ENCODE measurements at regions not wholly inside any gene's neighbourhood (a gene's known extent, or its start where the extent isn't known, plus 50 kb on each side); places are given as distances from the start of the nearest gene placed in this dataset.

DNA sequence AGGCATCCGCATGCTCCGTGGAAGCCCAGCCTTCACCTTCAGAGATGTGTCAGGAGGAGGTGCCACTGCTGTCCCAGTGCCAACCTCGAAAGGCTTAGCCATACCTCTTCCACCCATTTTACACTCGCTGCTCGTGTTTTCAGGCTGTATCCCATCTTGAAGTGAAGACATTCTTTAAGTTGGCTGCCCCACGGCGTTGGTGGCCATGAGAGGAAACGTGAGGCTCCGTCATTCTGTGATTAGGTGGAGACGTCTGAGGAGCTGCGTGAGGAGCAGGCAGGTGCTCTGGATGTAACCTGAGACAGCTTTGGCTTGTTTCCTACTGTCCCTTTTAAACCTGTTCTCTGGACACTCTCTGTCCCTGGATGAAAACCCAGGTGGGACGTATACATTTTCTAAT lies 159.9 kb upstream of the RNF32 start:
- Histone ChIP-seq H3F3A (ENCODE audit: control insufficient read depth, insufficient read depth) (no peaks in the 10 kb centered on the region), H4K20me1 (ENCODE audit: control insufficient read depth, insufficient read depth, low read depth, low read length) (no peaks in the 10 kb centered on the region), H3K27ac (ENCODE audit: low read depth, low read length) (no peak overlapping the region), H3K27me3 (ENCODE audit: control insufficient read depth, low read length) (no peaks in the 10 kb centered on the region), H3K4me1 (ENCODE audit: control insufficient read depth, low read length) (no peaks in the 10 kb centered on the region), H3K36me3 (ENCODE audit: control insufficient read depth, low read length) (no peaks in the 10 kb centered on the region), H3K9me2 (replicated peaks; ENCODE audit: control insufficient read depth, low read length) (no peaks in the 10 kb centered on the region), H3K4me3 (ENCODE audit: low read length) (no peak overlapping the region), H3K9me3 (ENCODE audit: control insufficient read depth, insufficient read depth, low read length) (no peaks in the 10 kb centered on the region), H3K4me2 (ENCODE audit: low read length) (no peak overlapping the region), H3K79me2 (ENCODE audit: control insufficient read depth, low read length) (no peaks in the 10 kb centered on the region)
- TF ChIP-seq, protein P1, sequence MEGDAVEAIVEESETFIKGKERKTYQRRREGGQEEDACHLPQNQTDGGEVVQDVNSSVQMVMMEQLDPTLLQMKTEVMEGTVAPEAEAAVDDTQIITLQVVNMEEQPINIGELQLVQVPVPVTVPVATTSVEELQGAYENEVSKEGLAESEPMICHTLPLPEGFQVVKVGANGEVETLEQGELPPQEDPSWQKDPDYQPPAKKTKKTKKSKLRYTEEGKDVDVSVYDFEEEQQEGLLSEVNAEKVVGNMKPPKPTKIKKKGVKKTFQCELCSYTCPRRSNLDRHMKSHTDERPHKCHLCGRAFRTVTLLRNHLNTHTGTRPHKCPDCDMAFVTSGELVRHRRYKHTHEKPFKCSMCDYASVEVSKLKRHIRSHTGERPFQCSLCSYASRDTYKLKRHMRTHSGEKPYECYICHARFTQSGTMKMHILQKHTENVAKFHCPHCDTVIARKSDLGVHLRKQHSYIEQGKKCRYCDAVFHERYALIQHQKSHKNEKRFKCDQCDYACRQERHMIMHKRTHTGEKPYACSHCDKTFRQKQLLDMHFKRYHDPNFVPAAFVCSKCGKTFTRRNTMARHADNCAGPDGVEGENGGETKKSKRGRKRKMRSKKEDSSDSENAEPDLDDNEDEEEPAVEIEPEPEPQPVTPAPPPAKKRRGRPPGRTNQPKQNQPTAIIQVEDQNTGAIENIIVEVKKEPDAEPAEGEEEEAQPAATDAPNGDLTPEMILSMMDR (IDR thresholded peaks at IDR 0.05; ENCODE audit: low read depth, low read length, poor library complexity, severe bottlenecking) = no peak
- no peak for TF ChIP-seq EZH2phosphoT487 (IDR thresholded peaks at IDR 0.05; ENCODE audit: borderline replicate concordance, low read length)

DNA sequence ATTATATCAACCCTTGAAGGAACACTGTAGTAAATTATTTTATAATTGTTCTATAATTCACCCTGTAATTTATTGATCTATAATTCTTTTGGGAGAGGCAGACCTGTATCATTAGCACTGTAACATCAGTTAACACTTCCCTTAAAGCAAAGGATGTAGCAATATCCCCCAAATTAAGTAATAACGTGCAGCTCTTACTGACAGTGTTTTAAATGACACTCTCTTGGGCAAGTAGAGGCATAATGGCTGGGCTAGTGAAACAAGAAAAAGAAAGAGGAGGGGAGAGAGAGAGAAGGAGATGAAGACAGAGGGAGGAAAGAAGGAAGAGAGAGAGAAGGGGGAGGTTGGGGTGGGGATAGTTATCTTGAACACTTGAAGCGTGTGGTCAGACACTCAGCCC lies 161.0 kb upstream of the RNF32 start:
- TF ChIP-seq, protein P1 (IDR thresholded peaks at IDR 0.05; ENCODE audit: low read depth, low read length, poor library complexity, severe bottlenecking) = no peak
- no peak for TF ChIP-seq EZH2phosphoT487 (IDR thresholded peaks at IDR 0.05; ENCODE audit: borderline replicate concordance, low read length)
- no peaks in the 10 kb centered on the region for H3K9me2 ChIP-seq (replicated peaks; ENCODE audit: control insufficient read depth, low read length)
- no peaks in the 10 kb centered on the region for H3K79me2 ChIP-seq (ENCODE audit: control insufficient read depth, low read length)
- no peak overlapping the region for H3K27ac ChIP-seq (ENCODE audit: low read depth, low read length)
- no peaks in the 10 kb centered on the region for H3K9me3 ChIP-seq (ENCODE audit: control insufficient read depth, insufficient read depth, low read length)
- no peaks in the 10 kb centered on the region for H3F3A ChIP-seq (ENCODE audit: control insufficient read depth, insufficient read depth)
- H3K4me1 ChIP-seq (ENCODE audit: control insufficient read depth, low read length) = no peaks in the 10 kb centered on the region
- no peaks in the 10 kb centered on the region for H4K20me1 ChIP-seq (ENCODE audit: control insufficient read depth, insufficient read depth, low read depth, low read length)
- no peak overlapping the region for H3K4me2 ChIP-seq (ENCODE audit: low read length)
- no peaks in the 10 kb centered on the region for H3K27me3 ChIP-seq (ENCODE audit: control insufficient read depth, low read length)
- H3K4me3 ChIP-seq (ENCODE audit: low read length) = no peak overlapping the region
- H3K36me3 ChIP-seq (ENCODE audit: control insufficient read depth, low read length) = no peaks in the 10 kb centered on the region

DNA sequence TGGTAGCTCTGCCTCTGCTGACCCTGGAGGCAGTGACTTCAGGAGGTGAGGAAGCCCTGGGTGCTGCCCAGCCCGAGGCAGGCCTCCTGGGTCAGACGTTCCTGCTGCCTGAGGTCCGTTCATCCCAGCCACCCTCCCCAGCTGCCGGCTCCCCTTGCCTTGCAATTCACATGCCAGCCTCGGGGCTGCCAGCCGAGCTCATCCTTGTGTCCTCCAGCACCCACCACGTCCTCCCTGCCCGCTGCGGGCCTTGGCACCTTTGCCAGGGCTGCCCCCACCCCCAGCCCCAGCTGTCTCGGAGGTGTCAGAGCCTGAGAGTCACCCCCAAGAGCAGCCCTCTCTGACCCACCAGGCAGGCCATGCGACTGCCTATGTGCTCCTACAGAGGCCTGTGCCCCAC lies 162.1 kb upstream of the RNF32 start:
- H3K36me3 ChIP-seq (ENCODE audit: control insufficient read depth, low read length) = no peaks in the 10 kb centered on the region
- H3K27me3 ChIP-seq (ENCODE audit: control insufficient read depth, low read length) = no peaks in the 10 kb centered on the region
- H3K4me3 ChIP-seq (ENCODE audit: low read length) = no peak overlapping the region
- H3K9me2 ChIP-seq (replicated peaks; ENCODE audit: control insufficient read depth, low read length) = no peaks in the 10 kb centered on the region
- TF ChIP-seq, protein P1 (IDR thresholded peaks at IDR 0.05; ENCODE audit: low read depth, low read length, poor library complexity, severe bottlenecking) = no peak
- TF ChIP-seq EZH2phosphoT487 (IDR thresholded peaks at IDR 0.05; ENCODE audit: borderline replicate concordance, low read length) = no peak
- H3K79me2 ChIP-seq (ENCODE audit: control insufficient read depth, low read length) = no peaks in the 10 kb centered on the region
- no peaks in the 10 kb centered on the region for H3F3A ChIP-seq (ENCODE audit: control insufficient read depth, insufficient read depth)
- H3K4me1 ChIP-seq (ENCODE audit: control insufficient read depth, low read length) = no peaks in the 10 kb centered on the region
- H3K27ac ChIP-seq (ENCODE audit: low read depth, low read length) = no peak overlapping the region
- H4K20me1 ChIP-seq (ENCODE audit: control insufficient read depth, insufficient read depth, low read depth, low read length) = no peaks in the 10 kb centered on the region
- no peak overlapping the region for H3K4me2 ChIP-seq (ENCODE audit: low read length)
- no peaks in the 10 kb centered on the region for H3K9me3 ChIP-seq (ENCODE audit: control insufficient read depth, insufficient read depth, low read length)

DNA sequence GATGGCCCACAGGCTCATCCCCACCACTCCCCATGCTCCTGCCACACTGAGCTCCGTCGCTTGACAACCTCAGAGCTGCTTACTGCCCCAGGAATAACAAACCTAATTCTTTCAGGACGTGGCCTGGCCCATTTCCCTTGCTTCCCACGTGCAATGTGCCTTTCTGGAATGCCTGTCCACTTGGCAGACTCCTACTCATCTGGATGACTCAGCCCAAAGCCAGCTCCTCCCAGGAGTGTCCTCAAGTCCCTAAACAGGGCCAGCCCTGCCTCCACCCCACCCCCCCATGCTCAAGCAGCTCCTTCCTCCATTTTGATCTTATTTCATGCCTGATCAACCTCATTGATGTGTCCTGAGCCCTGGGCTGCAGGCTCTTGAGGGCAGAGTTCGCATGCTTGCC lies 164.9 kb upstream of the RNF32 start:
- TF ChIP-seq EZH2phosphoT487 (IDR thresholded peaks at IDR 0.05; ENCODE audit: borderline replicate concordance, low read length) = no peak
- TF ChIP-seq, protein P1 (IDR thresholded peaks at IDR 0.05; ENCODE audit: low read depth, low read length, poor library complexity, severe bottlenecking) = no peak
- Histone ChIP-seq H3K79me2 (ENCODE audit: control insufficient read depth, low read length) (no peaks in the 10 kb centered on the region), H3K9me2 (replicated peaks; ENCODE audit: control insufficient read depth, low read length) (no peaks in the 10 kb centered on the region), H3K27me3 (ENCODE audit: control insufficient read depth, low read length) (no peaks in the 10 kb centered on the region), H4K20me1 (ENCODE audit: control insufficient read depth, insufficient read depth, low read depth, low read length) (no peaks in the 10 kb centered on the region), H3K4me2 (ENCODE audit: low read length) (no peak overlapping the region), H3K4me1 (ENCODE audit: control insufficient read depth, low read length) (no peaks in the 10 kb centered on the region), H3K36me3 (ENCODE audit: control insufficient read depth, low read length) (no peaks in the 10 kb centered on the region), H3K9me3 (ENCODE audit: control insufficient read depth, insufficient read depth, low read length) (no peaks in the 10 kb centered on the region), H3F3A (ENCODE audit: control insufficient read depth, insufficient read depth) (no peaks in the 10 kb centered on the region), H3K27ac (ENCODE audit: low read depth, low read length) (no peak overlapping the region), H3K4me3 (ENCODE audit: low read length) (no peak overlapping the region)

Data from DOHH2 (cell line).